ENCODE measurements at regions not wholly inside any gene's neighbourhood (a gene's known extent, or its start where the extent isn't known, plus 50 kb on each side); places are given as distances from the start of the nearest gene placed in this dataset.

- CTCF ChIA-PET, result no interaction called here
Observed at GRCh38 chr7:81473236-81473635, 296.6 kb downstream of the HGF start.

GRCh38 chr7:81470724-81471379 is 299.0 kb downstream of the HGF start:
- Histone ChIP-seq H3K9me1 (replicated peaks; ENCODE audit: control insufficient read depth, extremely low read depth, insufficient read depth, low read length) (no peaks in the 10 kb centered on the region), H3K27me3 (ENCODE audit: control insufficient read depth in 2 of 2, insufficient read depth in 2 of 2, low read length in 2 of 2) (peaks cover 7% of the 10 kb centered on the region in 2 experiments), H3K9me3 (replicated peaks; ENCODE audit: control insufficient read depth, insufficient read depth, low read length) (no peaks in the 10 kb centered on the region), H3K36me3 (ENCODE audit: control insufficient read depth in 2 of 2, extremely low read depth in 1 of 2, insufficient read depth in 2 of 2, low read length in 2 of 2) (no peaks in the 10 kb centered on the region), H3K4me3 (replicated peaks in 1 of 3; ENCODE audit: insufficient read depth in 1 of 3, low read depth in 1 of 3, low read length in 3 of 3) (no peak overlapping the region), H3K4me2 (ENCODE audit: insufficient read depth, low read length) (no peak overlapping the region), H3K4me1 (ENCODE audit: control insufficient read depth, extremely low read depth, insufficient read depth, low read length) (no peaks in the 10 kb centered on the region), H2AFZ (ENCODE audit: low read depth, low read length) (no peak overlapping the region), H4K20me1 (replicated peaks; ENCODE audit: control insufficient read depth, extremely low read depth, insufficient read depth, low read length) (no peaks in the 10 kb centered on the region), H3K9ac (replicated peaks; ENCODE audit: extremely low read depth, insufficient read depth, low read length) (no peak overlapping the region), H3K79me2 (ENCODE audit: control insufficient read depth, insufficient read depth, low read length) (no peaks in the 10 kb centered on the region), H3K27ac (ENCODE audit: insufficient read depth, low read depth, low read length) (no peak overlapping the region)
- dilution Hi-C loops (cut with MboI; ENCODE audit: extremely low pct_ligation_motif_present, low sequenced_read_pairs), result no loop called here
- ChIA-PET CTCF (interaction anchor here (0.7 to 3.5 kb wide), 28 partner anchors 8 to 1411 kb away, joined by 3 to 72 read pairs (median 5); partner anchors contain the start of gene SEMA3C), POLR2A (no interaction called here)
- no peak for TF ChIP-seq EZH2 (IDR thresholded peaks at IDR 0.05; ENCODE audit: borderline replicate concordance, low read depth, low read length, severe bottlenecking)
- TF ChIP-seq CTCF (IDR thresholded peaks at IDR 0.05; ENCODE audit: extremely low read depth in 1 of 2, insufficient read depth in 1 of 2, low read depth in 1 of 2, low read length in 2 of 2), result no peak
- no peak for TF ChIP-seq FOS (IDR thresholded peaks at IDR 0.05; ENCODE audit: borderline replicate concordance, insufficient read depth, low read length)
- no peak for TF ChIP-seq MYC (IDR thresholded peaks at IDR 0.05; ENCODE audit: low read depth, low read length)
- no peak for TF ChIP-seq POLR2AphosphoS5 (IDR thresholded peaks at IDR 0.05; ENCODE audit: insufficient read depth, low read depth, low read length)
- TF ChIP-seq JUN (IDR thresholded peaks at IDR 0.05; ENCODE audit: borderline replicate concordance, insufficient read depth, insufficient read length, low read depth), result no peak
- no peak for TF ChIP-seq GATA2 (IDR thresholded peaks at IDR 0.05; ENCODE audit: insufficient read depth, insufficient read length, low read depth, low read length)
- TF ChIP-seq POLR2A (IDR thresholded peaks at IDR 0.05; ENCODE audit: low read depth, low read length), result no peak
- no peak for TF ChIP-seq MAX (IDR thresholded peaks at IDR 0.05; ENCODE audit: insufficient read depth, insufficient read length)
- FAIRE-seq (no peak), DNase-seq (ENCODE audit: low read depth, low spot score) (no peak)
- BruUV-seq (replicated peaks), result no TSS peak
- intact Hi-C loops (cut with micrococcal nuclease), result loop anchor here (1.0 kb wide), 2 partner anchors 552 to 772 kb away; partner anchors contain the start of gene SEMA3C

More at GRCh38 chr7:81473236-81473635, 296.6 kb downstream of the HGF start:
- Histone ChIP-seq H3K27me3 (ENCODE audit: control insufficient read depth in 2 of 2, insufficient read depth in 2 of 2, low read length in 2 of 2) (peaks cover 4 to 7% of the 10 kb centered on the region in 2 experiments), H2AFZ (ENCODE audit: low read depth, low read length) (no peak overlapping the region), H3K9me1 (replicated peaks; ENCODE audit: control insufficient read depth, extremely low read depth, insufficient read depth, low read length) (no peaks in the 10 kb centered on the region), H3K9ac (replicated peaks; ENCODE audit: extremely low read depth, insufficient read depth, low read length) (no peak overlapping the region), H3K4me1 (ENCODE audit: control insufficient read depth, extremely low read depth, insufficient read depth, low read length) (no peaks in the 10 kb centered on the region), H3K4me2 (ENCODE audit: insufficient read depth, low read length) (no peak overlapping the region), H3K9me3 (replicated peaks; ENCODE audit: control insufficient read depth, insufficient read depth, low read length) (no peaks in the 10 kb centered on the region), H3K4me3 (replicated peaks in 1 of 3; ENCODE audit: insufficient read depth in 1 of 3, low read depth in 1 of 3, low read length in 3 of 3) (no peak overlapping the region), H4K20me1 (replicated peaks; ENCODE audit: control insufficient read depth, extremely low read depth, insufficient read depth, low read length) (no peaks in the 10 kb centered on the region), H3K36me3 (ENCODE audit: control insufficient read depth in 2 of 2, extremely low read depth in 1 of 2, insufficient read depth in 2 of 2, low read length in 2 of 2) (no peaks in the 10 kb centered on the region), H3K79me2 (ENCODE audit: control insufficient read depth, insufficient read depth, low read length) (no peaks in the 10 kb centered on the region), H3K27ac (ENCODE audit: insufficient read depth, low read depth, low read length) (no peak overlapping the region)
- no TSS peak for BruUV-seq (replicated peaks)
- intact Hi-C loops (cut with micrococcal nuclease) (no loop called here), dilution Hi-C loops (cut with MboI; ENCODE audit: extremely low pct_ligation_motif_present, low sequenced_read_pairs) (no loop called here)
- no peak for DNase-seq (ENCODE audit: low read depth, low spot score)
- no peak for TF ChIP-seq POLR2A (IDR thresholded peaks at IDR 0.05; ENCODE audit: low read depth, low read length)
- POLR2A ChIA-PET, result no interaction called here
- no peak for FAIRE-seq
